ENCODE measurements at regions not wholly inside any gene's neighbourhood (a gene's known extent, or its start where the extent isn't known, plus 50 kb on each side); places are given as distances from the start of the nearest gene placed in this dataset.

DNA sequence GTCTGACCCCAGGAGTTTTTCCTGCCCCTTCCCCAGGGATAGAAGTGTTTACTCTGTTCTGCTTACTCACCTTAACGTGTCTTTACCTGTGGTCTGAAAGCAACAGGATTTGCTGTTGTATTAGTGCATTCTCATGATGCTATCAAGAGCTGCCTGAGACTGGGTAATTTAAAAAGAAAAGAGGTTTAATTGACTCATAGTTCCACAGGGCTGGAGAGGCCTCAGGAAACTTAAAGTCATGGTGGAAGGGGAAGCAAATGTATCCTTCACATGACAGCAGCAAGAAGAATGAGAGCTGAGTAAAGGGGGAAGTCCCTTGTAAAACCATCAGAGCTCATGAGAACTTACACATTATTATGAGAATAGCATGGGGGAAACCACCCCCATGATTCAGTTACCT, 240.4 kb downstream of the SNAPC1 start:
- no peak for DNase-seq (ENCODE audit: extremely low read depth in 1 of 2, low read depth in 1 of 2)

DNA sequence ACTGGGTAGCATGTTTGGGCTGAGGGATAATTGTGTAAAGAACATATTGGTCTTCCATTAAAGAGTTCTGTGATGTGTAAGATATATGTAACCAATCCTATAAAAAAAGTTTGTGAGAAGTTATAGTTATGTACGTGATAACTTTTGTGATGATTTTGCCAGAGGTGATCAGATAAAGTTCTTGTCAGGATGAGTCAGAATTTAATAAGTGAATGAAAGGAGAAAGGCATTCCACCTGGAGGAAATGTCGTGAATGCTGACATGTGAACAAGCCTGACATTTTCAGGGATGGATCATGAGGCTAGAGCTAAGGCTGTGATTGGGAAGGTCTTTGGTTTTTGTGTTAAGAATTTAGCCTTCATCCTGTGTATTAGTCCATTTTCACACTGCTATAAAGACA, 241.5 kb downstream of the SNAPC1 start:
- no peak for DNase-seq (ENCODE audit: extremely low read depth in 1 of 2, low read depth in 1 of 2)

DNA sequence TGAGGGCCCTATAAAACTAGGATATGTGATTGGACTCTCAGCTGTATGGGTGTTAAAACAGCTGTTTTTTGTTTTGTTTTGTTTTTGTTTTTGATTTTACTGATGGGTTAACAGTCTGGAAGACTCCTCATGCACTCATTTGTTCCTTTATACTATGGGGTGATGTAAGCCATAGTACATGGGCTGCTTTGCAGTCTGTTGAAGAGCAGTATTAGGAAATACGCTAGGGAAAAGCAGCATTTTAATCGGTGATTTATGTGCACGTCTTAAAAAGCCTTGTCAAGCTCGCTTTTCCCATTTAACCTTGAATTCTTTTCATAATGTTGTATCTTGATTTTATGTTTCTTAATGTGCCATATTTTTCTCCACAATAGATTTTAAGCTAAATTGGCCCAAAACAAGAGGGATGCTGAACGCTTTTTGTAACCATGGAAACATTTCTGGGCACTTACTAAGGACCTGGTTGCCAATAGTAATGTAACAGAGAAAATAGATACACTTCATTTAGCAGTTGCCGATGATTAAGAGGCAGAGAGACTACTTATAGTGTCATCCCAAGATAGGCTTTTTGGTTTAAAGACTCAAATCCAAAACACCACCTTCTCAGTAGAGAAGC, 244.0 kb downstream of the SNAPC1 start:
- no peak for DNase-seq (ENCODE audit: extremely low read depth in 1 of 2, low read depth in 1 of 2)

DNA sequence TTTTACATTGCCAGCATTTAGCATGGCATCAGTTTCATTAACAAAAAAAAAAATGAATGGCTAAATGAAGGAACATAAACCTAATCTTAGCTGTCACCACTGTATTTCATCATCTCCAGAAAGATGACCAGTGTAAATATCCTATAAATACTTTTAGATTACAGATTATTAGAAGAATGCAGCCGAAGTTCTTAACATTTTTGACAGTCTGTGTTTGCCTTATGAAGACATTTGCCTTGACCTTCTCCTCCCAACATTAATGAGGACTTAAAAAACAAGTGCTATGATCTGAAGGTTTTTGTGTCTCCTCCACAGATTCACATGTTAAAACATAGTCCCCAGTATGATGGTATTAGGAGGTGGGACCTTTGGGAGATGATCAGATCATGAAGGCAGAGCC, 253.0 kb downstream of the SNAPC1 start:
- no peak for DNase-seq (ENCODE audit: extremely low read depth in 1 of 2, low read depth in 1 of 2)

DNA sequence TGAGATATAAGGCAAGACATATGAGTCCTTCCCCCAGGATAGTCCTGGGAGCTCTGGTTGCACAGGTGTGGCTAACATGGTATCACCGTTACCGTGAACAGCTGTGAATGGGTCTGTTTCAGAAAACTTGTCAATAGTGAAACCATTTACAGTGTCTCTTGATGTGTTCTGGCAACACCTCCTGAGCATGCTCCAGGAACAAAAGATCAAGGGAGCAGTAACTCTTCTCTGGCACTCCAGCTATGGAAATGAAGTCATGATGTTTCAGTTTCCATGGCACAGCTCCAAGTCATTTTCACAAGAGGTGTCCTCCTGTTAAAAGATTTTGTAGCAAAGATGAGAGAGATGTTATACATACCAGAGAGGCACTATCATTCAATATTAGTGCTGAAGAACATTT, 253.7 kb downstream of the SNAPC1 start:
- DNase-seq (ENCODE audit: extremely low read depth in 1 of 2, low read depth in 1 of 2): no peak

DNA sequence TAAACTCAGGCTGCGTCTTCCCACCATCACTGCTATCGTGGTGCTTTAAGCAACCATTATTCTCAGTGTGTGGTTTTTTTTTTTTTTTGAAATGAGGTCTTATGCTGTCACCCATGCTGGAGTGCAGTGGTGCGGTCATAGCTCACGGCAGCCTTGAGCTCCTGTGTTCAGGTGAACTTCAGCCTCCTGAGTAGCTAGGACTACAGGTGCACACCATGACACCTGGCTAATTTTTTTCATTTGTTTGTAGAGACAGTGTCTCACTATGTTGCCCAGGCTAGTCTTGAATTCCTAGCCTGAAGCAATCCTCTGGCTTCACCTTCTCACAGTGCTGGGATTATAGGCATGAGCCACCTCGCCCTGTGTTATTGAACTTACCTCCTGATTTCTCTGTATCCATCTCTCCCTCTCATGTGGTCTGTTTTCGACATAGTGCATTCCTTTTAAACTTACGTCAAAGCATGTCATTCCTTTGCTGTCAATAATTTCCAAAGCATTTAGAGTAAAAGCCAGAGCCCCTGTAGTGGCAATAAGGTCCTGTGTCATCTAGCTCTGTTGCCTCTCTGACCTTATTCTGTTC, 255.5 kb downstream of the SNAPC1 start:
- no peak for DNase-seq (ENCODE audit: extremely low read depth in 1 of 2, low read depth in 1 of 2)

DNA sequence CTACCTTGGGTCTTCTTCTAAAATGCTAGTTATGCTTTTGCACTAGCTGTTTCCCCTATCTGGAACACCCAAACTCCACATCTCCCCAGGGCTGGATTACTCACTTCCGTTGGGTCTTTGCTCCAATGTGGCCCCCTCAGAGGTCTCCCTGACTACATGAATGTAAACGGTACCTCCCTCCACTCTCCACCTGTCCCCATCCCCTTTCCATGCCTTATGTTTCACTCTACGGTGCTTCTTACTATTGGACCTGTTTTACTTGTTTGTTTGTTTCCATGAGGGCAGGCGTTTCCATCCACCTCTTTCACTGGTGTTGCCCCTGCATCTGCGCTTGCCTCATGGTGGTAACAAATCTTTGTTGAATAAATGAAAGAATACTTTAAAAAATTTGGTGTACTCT, 256.4 kb downstream of the SNAPC1 start:
- DNase-seq (ENCODE audit: extremely low read depth in 1 of 2, low read depth in 1 of 2): no peak

DNA sequence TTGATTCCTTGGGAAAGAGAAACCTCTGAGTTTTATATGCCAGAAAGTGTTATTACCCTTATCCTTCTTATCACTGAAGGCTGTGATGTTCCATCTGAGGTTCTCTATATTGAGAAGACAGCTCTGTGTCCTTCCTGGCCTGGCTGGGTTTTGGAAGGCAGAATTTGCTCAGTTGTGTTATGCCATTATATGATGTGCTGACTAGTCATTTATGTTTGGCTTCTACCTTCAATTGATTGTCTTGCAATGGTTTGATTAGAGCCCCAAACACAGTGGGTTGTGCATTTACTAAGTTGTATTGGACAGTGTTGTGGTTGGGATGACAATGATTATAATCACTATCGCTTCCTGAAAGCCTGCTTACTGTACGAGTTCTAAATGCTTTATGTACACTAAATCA, 265.7 kb downstream of the SNAPC1 start:
- DNase-seq (ENCODE audit: extremely low read depth in 1 of 2, low read depth in 1 of 2): no peak

DNA sequence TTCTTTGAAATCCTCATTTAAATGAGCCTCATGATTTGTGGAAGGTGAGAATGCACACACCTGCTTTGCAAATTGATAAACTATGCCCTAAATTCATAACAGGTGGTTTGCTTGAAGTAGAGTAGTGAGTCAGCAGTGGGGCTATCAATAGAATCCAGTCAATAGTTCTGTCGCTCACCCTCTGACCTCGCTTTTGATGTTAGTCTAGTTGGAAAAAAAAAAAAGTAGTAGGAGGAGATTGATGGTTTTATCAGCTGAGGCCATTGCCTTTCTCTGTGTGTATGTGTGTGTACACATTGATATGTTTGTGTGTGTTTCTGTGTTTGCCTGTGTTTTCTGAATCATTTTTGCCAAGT, 267.3 kb downstream of the SNAPC1 start:
- DNase-seq (ENCODE audit: extremely low read depth in 1 of 2, low read depth in 1 of 2): no peak

DNA sequence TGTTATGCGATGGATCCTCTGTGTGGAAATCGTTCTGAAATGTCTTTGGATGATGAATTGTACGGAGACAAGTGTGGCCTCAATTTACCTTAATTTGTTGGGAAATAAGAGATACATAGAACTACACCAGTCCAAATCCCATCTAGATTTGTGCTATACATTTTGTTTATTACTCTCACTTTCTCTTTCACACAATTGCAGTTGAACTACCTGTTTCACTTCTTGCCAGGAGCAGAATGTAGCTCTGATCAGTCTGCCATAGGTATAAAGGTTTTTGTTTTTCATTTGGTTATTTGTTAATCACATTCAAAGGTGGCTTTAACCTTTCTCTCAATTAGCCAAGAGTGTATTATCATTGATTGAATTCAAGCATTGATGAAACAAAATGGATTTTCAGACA, 268.2 kb downstream of the SNAPC1 start:
- DNase-seq (ENCODE audit: extremely low read depth in 1 of 2, low read depth in 1 of 2): no peak

DNA sequence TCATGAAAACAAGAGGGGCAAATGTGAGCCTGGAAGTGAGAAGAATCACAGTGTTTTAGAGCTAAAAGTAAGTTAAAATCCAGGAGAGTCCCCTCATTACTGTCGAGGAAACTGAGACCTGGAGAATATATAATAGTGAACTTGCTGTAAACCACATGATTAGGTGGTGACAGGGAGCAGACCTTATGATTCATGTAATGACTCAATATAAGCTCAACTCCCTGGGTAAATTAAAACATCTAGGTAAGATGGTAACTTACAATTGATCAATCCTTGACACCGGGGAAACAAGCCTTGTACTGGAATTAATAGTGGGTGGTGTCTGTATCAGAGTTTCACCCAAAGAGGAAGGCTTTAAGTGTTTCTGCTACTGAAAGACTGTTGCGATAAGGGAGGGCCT, 269.3 kb downstream of the SNAPC1 start:
- no peak for DNase-seq (ENCODE audit: extremely low read depth in 1 of 2, low read depth in 1 of 2)

DNA sequence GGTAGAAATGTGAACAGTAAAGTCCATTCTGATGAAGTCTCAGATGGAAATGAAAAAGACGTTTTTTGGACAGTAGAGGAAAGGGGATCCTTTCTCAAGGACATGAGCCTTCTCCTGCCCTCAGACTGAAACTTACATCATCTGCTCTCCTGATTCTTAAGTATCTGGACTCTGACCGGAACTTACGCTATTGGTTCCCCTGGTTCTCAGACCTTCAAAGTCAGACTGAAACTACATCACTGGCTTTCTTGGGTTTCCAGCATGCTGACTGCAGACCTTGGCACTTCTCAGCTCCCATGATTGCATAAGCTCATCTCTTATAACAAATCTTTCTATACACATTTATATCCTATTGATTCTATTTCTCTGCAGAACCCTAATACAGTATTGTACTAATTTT, 291.0 kb downstream of the SNAPC1 start:
- no peak for DNase-seq (ENCODE audit: extremely low read depth in 1 of 2, low read depth in 1 of 2)

DNA sequence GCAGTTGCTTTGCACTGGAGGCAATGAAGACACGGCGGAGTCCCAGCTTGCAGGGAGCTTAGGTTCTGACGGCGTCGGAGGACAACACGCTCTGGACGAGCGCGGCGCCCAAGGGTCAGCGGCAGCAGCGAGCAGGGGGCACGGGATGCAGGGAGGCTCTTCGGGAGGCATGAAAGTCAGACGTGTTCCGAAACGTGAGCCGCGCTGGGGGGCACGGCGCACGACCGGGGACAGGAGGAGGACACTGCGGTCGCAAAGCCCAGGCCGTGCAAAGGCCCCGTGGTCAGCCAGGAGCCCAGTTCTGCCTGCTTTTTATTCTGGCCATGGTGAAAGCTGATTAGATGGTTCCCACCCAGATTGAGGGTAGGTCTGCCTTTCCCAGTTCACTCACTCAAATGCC, 294.6 kb downstream of the SNAPC1 start:
- DNase-seq (ENCODE audit: extremely low read depth in 1 of 2, low read depth in 1 of 2): no peak

DNA sequence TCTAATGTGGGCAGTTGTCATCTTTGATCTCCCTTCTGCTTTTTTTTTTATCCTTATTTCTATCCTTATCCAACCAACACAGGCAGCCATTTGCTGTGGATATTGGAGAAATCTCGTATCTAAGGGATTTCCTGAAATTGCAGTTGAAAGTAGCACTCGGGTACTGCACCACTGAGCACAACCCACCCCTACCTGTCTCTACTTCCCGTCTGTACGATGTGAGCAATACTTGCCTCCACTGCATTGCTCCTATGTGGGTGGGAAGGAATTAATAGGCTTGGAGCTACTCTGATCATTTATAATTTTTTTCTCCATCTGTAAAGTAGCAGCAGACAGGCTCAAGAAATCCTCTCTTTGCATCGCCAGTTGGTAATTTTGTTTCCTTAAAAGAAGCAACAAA, 300.4 kb downstream of the SNAPC1 start:
- no peak for DNase-seq (ENCODE audit: extremely low read depth in 1 of 2, low read depth in 1 of 2)

DNA sequence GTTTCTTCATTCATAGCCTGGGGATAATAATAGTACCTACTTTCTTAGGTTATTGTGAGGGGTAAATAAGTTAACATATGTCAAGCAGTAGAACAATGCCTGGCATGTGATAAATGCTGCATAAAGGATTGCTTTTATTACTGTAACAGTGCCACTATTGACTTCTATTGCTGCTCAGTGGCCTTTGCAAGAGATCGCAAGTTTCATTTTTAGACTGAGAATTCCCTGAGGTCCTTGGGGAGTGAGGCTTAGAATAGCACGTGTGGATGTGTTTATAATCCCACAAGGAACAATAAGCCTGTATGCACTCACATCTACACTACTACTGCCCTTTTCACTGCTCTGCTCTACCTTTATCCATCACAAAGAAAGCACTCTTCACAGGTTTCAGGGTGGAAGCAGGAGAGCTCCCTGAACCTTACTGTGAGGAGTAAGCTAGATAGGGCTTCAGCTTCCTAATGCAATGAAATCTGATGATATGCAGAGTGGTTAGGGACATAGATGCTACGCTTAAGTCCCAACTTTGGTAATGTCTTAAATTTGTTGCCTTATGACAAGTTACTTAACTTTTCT, 302.6 kb downstream of the SNAPC1 start:
- no peak for DNase-seq (ENCODE audit: extremely low read depth in 1 of 2, low read depth in 1 of 2)

DNA sequence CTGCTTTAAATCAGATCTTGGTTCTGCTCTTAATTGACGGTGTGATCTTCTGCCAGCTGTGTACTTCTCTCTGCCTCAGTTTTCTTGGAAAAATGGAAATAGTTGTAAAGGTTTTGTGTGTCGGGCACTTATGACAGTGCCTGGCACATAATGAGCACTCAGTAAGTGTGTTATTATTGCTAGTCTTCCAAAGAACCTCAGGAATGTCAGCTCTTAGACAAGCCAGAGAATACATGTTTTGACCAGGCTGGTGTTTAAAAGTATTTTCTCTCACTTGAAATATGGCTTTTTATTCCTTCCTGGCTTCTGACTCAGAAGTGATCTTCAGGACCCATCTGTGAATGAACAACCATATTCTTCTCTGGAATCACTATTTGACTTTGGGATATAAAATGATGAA, 304.1 kb downstream of the SNAPC1 start:
- DNase-seq (ENCODE audit: extremely low read depth in 1 of 2, low read depth in 1 of 2): no peak

DNA sequence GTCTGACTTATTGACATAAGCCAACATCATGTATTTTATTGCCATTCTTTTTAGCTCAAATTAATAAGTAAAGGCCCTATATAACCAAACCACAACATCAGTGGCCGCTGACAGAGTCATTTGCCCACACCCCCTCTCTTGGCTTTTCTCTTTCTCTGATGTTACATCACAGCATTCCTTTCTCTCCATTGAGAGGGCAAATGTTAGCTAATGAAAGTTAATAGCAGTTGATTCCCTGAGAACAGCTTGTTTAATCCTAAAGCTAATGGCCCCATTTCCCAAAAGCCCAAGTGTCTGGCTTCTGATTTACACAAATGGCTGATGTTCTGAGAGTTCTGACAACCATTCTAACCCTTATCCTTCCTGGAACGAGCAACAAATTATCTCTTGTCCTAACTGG, 308.8 kb downstream of the SNAPC1 start:
- DNase-seq (ENCODE audit: extremely low read depth in 1 of 2, low read depth in 1 of 2): no peak

DNA sequence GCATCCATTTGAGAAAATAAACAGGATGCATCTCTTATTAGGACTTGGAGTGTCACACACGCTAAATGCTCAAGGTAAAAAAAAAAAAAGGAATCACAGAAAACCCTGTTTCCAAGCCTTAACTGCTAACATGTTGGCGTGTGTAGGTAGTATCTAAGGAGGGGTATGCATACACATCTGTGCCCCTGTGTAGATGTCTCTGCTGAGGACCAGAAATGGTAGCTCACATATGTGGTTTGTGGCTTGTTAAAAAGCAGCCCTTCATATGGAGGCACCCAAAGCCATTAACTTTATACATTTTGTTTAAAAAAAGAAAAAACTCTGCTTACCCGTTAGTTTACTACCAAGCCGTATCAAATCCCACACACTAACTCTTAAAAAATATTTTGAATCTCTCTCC, 314.1 kb downstream of the SNAPC1 start:
- DNase-seq (ENCODE audit: extremely low read depth in 1 of 2, low read depth in 1 of 2): no peak

DNA sequence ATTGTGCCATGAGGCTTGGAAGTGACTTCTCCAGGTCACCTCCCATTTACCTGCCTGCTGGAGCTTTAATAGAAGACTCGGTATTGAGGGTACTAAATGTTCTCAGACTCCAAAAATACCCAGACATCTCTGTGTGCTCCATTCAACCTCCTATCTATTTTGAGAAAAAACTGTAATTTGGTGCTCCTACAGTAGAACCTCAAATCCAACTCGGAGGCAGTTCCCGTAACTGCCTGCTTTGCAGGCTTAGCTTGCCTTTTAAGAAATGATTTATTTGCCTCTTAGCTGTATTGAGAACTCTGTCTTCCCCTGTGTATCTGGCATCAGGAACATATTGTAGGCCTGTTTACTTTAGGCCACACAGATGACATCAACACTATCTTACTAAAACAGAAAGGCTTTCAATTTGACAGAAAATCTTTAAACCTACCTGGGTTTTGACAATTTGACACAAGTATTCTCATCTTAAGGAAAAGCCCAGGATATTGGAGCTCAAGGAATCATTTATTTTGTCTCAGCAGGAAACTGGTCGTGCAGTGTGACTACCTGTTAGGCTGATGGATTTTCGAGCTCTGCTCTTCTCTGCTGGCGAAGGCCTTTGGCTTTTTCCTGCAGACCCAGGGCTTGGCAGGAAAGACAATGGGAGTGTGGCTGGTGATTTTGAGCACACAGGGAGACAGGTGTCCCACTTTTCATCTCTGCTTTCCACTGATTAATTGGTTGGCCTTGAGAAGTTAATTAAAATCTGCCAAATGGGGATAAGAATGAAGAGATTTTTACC, 314.8 kb downstream of the SNAPC1 start:
- DNase-seq (ENCODE audit: extremely low read depth in 1 of 2, low read depth in 1 of 2): no peak

DNA sequence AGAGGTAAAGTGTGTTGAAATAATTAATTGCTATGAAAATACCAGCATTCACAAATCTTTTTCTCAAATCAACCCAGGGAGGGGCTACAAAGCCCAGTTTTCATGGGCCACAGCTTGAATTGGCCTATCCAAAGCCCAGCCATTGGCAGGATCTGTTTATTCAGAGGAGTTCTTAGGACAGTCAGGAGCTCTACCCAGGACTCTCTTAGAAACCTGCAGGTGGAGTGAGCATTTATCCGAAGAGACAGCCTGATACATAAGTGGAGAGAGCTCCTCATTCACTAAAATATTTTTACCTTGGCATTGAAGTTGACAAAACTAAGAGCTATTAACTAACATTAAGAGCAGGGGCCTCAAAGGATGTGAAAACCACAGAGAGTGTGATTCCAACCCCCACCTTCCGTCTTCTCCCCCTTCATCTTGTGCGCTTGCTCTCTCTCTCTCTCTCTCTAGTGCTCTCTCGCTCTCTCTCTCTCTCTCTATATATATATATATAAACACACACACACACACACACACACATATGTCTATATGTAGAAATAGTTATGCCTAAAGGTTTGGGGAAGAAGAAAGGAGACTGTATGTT, 315.5 kb downstream of the SNAPC1 start:
- no peak for DNase-seq (ENCODE audit: extremely low read depth in 1 of 2, low read depth in 1 of 2)

DNA sequence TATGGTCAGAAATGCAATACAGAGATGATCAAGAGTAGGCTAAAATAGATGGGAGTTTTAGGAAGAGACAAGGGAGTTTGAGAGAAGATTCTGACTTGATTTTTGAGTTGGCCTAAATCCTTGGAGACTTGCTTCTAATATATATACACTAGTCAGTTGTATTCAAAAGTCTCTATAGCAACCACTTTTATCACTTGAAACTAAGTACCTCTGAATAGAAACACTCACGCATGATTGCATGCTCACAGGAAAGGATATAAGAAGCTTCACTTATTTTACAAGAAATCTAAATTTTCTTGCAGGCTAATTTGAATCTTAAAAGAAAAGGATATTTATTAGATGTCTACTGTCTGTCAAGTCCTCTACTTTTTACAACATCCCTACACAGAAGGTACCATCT, 316.8 kb downstream of the SNAPC1 start:
- DNase-seq (ENCODE audit: extremely low read depth in 1 of 2, low read depth in 1 of 2): no peak
